HG03558 (cell line): ENCODE measurements at regions not wholly inside any gene's neighbourhood (a gene's known extent, or its start where the extent isn't known, plus 50 kb on each side); places are given as distances from the start of the nearest gene placed in this dataset.
"Not testable (repeated sequence)": the region's sequence is repeated elsewhere in the genome, so short reads cannot be mapped to it uniquely, and the experiment has no call there.

ENCODE experiments used
- ATAC-seq: cut with Tn5 transposase; IDR thresholded peaks from one replicate; pipeline ENCODE4 v1.9.1; 2021; ENCODE audit warnings: moderate number of reproducible peaks; ENCODE audit not compliant: unreplicated experiment; ENCODE audit errors: extremely low read depth

DNA sequence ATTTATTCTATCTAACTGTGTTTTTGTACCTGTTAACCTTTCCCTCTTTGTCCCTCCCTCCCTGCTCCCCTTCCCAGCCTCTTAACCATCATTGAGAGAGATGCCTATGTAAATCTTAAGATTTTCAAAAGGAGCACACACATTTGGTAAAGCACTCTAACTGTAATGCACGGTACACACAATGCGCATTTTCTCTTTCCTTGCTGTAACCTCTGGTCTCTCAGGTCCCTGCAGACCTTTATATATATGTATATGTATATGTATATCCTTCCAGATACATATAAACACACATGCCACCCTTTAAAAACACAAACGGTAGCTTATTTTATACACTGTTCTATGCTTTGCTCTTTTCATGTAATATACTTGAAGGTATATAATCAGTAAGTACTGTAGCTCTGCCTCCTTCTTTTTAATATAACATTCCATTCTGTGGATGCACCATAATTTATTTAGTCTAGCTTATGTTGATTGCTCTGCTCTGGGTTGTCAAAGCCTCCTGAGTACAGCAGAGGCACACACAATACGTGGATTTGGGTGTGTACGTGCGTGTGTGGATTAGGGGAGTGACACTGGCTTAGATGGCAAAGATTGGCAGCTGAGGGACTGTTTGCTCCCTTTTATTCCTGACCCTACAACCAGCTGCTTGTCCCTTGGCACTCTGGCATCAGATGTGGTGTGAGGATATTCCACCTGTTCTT is 118.4 kb upstream of the PTPN20 start:
- not testable (repeated sequence) for ATAC-seq

DNA sequence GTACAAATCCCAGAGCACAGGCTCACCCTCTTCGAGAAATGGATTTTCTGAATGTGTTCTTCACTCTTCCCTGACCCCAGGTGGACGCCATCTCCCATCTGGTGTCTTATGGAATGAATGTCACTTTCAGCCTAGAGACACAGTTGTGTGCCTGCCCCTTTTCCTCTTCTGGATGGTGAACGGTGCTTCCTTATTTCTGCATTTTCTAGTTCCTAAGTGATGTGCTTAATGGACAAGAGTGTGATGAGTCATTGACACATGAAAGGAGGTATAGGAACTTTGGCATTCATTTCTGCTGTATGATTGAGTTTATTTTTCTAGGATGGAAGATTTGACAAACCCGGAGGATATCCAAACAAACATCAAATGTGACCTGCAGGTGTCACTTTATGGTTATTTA is 114.9 kb upstream of the PTPN20 start:
- not testable (repeated sequence) for ATAC-seq

DNA sequence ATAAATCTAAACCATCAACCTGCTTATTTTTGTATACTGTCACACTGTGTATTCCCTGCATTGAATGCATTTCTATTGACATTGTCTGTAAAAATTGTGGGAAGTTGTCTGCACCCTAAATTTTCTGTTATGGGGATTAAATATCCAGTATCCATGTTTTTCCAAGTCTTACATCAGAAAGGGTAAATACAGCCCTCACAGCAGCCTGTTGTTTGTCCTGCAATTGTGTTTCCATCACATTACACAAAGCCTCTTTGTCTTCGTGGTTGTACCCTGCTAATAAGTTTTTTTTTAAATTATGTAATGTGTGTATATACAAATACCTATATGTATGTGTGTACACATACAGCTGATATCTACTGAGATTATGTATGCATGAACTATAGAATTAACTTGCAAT is 109.2 kb upstream of the PTPN20 start:
- ATAC-seq: not testable (repeated sequence)

DNA sequence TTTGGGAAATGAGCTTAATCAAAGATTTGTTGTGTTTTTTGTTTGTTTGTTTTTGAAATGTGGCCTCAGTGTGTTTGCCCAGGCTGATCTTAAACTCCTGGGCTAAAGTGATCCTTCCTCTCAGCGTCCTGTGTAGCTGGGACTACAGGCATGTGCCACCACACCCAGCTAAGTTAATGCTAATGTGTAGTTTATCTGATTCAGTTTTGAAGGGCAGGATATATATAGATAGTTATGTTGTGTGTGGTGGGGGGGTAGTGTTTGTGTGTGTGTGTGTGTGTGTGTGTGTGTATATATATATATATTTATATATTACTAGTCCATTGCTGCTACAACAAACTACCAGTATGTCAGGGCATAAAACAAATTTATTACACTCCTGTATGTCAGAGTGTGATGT is 108.1 kb upstream of the PTPN20 start:
- not testable (repeated sequence) for ATAC-seq

DNA sequence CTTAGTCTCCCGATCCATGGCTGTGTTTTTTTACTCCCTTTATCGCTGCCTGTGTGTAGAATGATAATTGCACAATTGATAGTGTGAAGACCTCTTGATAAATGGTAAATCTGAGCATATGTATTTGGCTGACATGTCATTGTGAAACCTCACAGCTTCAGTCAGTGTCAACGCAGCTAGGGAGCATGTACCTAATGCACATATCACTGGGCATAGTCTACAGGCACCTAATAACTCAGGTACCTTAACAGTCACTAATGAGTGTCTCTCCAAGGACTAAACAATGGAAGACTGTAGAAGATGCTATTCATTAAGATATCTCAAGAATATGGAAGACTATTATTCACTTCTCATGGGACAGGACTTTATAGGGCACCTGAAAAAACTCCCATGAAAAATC is 101.0 kb upstream of the PTPN20 start:
- ATAC-seq: not testable (repeated sequence)

DNA sequence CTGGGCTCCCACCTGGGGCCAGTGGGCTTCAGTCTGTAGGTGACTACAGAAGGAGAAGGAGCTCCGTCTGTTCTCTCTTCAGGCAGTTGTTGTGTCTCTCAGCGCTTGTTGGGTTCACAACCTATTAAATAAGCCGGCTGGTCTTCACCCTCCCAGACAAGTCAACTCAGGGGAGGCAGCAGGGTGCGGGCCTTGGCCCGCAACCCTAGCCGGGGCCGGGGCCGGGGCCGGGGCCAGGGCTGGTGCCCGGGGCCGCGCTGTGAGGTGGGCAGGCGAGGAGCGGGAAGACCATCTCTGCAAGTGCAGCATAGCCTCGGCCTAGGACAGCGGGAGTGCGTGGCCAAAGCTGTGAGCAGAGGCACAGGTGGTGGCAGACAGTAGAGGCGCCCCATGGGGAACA is 95.1 kb upstream of the PTPN20 start:
- ATAC-seq: not testable (repeated sequence)

DNA sequence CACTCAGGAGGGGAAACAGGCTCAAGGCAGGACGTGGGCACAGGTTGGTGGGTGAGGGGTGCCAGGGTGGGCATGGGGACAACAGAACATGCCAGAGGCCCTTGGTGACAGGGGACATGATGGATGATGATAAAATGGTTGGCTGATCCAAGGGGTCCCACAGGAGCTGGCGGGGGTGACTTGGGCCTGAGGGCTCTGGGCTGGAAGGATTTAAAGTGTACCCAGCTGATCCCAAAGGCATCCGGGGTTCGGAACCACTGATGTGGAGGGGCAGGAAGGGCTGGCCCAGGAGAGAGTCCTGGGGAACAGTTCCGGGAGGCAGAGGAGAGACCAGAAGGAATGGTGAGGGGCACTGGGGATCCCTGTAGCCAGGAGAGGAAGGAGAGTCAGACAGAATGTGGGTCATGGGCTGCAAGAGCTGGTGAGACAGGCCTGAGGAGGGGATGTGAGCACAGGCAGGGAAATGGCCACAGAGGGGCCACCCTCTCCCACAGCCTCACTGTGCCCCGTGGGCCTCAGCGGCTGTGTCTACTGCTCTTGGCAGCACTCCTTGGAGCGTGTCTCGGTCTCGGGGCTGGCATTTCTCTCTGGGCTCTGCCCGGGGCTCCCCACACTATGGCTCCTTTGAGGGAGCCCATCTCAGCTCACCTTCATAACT is 70.7 kb upstream of the PTPN20 start:
- not testable (repeated sequence) for ATAC-seq

DNA sequence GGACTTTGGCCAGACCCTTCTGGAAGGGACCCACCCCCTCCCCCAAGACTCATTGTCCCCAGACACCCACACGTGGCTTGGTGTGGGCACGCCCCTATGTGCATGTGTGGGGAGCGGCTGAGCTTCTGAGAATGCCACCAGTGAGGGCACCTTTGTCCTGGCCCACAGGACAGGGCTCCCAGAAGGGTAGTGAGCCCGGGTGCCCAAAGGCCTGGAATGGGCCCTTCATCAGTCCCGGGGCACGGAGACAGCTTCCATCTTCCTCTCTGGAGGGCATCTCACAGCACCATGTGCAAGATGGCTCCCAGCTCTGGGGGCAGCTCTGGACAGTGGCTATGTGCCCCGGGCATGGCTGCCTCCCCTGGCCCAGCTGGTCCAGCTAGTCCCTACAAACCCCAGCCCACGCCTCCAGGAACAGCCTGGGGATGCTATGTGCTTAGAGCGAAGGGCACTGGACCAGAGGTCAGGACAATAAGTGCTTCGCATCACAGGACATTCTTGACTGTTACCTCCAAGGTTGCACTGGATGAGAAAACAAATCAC is 70.1 kb upstream of the PTPN20 start:
- not testable (repeated sequence) for ATAC-seq

DNA sequence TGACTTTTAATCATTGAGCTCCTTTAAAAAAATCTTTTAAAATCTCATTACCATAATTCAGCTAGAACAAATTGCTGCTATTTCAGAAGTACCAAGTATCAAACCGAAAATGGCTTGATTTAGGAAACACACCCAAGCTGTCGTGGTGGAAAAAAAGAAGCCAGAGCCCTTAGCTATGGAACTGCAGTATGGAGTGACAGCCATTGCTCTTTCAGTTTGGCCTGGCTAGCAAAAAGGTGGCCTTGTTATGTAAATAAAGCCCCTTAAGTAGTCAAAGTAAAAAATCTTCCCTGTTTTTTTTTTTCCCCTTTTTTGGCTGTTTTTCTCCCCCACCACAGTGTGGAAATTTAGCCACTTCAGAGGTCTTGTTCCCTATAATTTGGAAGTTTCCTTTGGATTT is 66.0 kb upstream of the PTPN20 start:
- ATAC-seq: not testable (repeated sequence)

DNA sequence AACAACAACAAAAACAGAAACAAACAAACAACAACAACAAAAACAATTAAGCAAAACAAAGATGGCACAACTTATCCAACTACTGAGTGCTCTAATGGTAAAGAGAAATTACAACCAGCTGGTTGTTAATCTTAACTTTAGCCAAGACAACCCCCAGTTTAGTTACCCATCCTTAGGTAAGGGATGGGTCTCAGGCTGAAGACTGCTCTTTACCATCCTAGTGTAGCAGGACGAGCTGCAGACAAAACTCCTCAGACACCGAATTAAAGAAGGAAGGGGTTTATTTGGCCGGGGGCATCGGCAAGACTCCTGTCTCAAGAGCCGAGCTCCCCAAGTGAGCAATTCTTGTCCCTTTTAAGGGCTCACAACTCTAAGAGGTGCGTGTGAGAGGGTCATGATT is 65.6 kb upstream of the PTPN20 start:
- ATAC-seq: not testable (repeated sequence)

DNA sequence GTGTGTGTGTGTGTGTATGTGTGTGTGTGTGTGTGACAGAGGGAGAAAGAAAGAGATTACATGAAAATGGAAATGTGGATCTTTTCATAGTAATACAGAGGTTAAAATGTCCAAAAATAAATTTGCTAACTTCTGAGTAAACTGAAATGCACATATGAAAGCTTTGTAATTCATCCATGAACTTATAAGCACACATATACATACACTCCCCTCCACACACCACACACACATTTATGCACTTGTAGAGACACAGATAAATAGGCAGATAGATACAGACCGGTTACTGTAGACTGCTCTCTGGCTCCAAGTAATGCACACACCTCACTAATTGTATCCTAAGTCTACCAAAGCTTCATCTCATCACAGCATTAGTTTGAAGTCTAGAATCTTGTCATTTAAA is 50.5 kb upstream of the PTPN20 start:
- not testable (repeated sequence) for ATAC-seq
